ENCODE measurements at regions not wholly inside any gene's neighbourhood (a gene's known extent, or its start where the extent isn't known, plus 50 kb on each side); places are given as distances from the start of the nearest gene placed in this dataset.

DNA sequence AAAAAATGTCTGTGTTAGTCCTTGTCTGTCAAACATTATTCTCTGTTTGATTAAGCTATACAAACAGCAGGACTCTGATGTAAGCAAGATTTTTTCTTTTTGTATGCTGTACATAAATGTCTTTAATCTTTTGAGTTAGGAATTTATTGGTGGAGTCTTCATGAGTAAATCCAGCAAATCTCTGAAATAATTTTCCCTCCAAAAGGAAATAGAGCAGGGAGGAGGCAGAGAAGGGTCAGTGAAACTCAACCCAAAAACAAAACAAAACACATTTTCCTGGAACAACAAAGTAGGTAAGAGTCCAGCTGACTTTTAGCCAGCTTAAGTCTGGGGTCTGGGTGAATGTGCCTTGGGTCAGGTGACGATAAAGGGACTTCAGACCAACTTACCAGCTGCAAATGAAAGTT is 113.7 kb downstream of the FOXA2 start:
- TF ChIP-seq CTCF (optimal IDR thresholded peaks at IDR 0.05 in 1 of 3, IDR thresholded peaks at IDR 0.05 in 1 of 3, conservative IDR thresholded peaks at IDR 0.05 in 1 of 3; ENCODE audit: extremely low read depth in 1 of 3, insufficient read depth in 2 of 3, low read length in 3 of 3) (no peak), EZH2 (IDR thresholded peaks at IDR 0.05; ENCODE audit: low read length) (no peak)
